Lung (tissue), 11 donors: ENCODE measurements at regions not wholly inside any gene's neighbourhood (a gene's known extent, or its start where the extent isn't known, plus 50 kb on each side); places are given as distances from the start of the nearest gene placed in this dataset.
"Not testable (repeated sequence)": the region's sequence is repeated elsewhere in the genome, so short reads cannot be mapped to it uniquely, and the experiment has no call there.

Experiments used
- ATAC-seq: fragments of 200-7000 bp; cut with Tn5 transposase; one replicate; pipeline ENCODE4 v1.9.1; 2020; ENCODE audit warnings: moderate number of reproducible peaks; ENCODE audit not compliant: insufficient read depth, low FRiP score
- DNase-seq, 3 donors: peaks; one replicate each; pipeline ENCODE4 v3.0.0-alpha.2; 2013 to 2017
- H3K27ac ChIP-seq, 2 donors: one replicate each; pipeline ENCODE4 v1.5.1; 2013; ENCODE audit warnings: mild to moderate bottlenecking in 2 of 2, moderate library complexity in 2 of 2, control low read depth in 1 of 2, inconsistent platforms in 1 of 2, low read depth in 1 of 2, low read length in 1 of 2
- H3K27me3 ChIP-seq, 3 donors: one replicate each; pipeline ENCODE4 v1.5.1; 2013; ENCODE audit warnings: low read length in 2 of 3; ENCODE audit not compliant: control insufficient read depth in 3 of 3, insufficient read depth in 3 of 3
- H3K36me3 ChIP-seq, 4 donors: one replicate each; pipeline ENCODE4 v1.5.1; 2013; ENCODE audit warnings: low read length in 4 of 4, mild to moderate bottlenecking in 1 of 4, moderate library complexity in 1 of 4; ENCODE audit not compliant: control insufficient read depth in 4 of 4, insufficient read depth in 4 of 4
- H3K4me1 ChIP-seq, 5 donors: one replicate each; pipeline ENCODE4 v1.5.1; 2013; ENCODE audit warnings: low read length in 5 of 5, mild to moderate bottlenecking in 2 of 5, moderate library complexity in 1 of 5; ENCODE audit not compliant: control insufficient read depth in 5 of 5, insufficient read depth in 5 of 5
- H3K4me3 ChIP-seq: one replicate; pipeline ENCODE4 v1.5.1; 2013; ENCODE audit warnings: mild to moderate bottlenecking, control low read depth, moderate library complexity
- H3K9ac ChIP-seq, 2 donors: one replicate each; pipeline ENCODE4 v1.5.1; 2013; ENCODE audit warnings: low read length in 2 of 2, control low read depth in 1 of 2; ENCODE audit not compliant: insufficient read depth in 1 of 2
- H3K9me3 ChIP-seq, 4 donors: one replicate each; pipeline ENCODE4 v1.5.1; 2013; ENCODE audit warnings: low read length in 3 of 4, mild to moderate bottlenecking in 1 of 4, moderate library complexity in 1 of 4; ENCODE audit not compliant: control insufficient read depth in 4 of 4, insufficient read depth in 3 of 4
- WGBS, 2 donors: extraction: QIAGEN DNeasy Blood & Tissue Kit; methylation state at CpG; one replicate each; pipeline ENCODE4 v1.1.7; 2013; 5-methylcytosine and 5-hydroxymethylcytosine counted together
- TF ChIP-seq, protein P1 (sequence below): IDR thresholded peaks from 2 replicates; pipeline ENCODE4 v1.5.1; 2012; ENCODE audit warnings: mild to moderate bottlenecking; ENCODE audit errors: control extremely low read depth, extremely low read depth
- donor health status: control.
- donor health status: control.
- donor health status: Bipolar disorder and iron deficiency.
- donor health status: healthy.
- donor health status: DM: yes; HTN: yes; CAD: no.

DNA sequence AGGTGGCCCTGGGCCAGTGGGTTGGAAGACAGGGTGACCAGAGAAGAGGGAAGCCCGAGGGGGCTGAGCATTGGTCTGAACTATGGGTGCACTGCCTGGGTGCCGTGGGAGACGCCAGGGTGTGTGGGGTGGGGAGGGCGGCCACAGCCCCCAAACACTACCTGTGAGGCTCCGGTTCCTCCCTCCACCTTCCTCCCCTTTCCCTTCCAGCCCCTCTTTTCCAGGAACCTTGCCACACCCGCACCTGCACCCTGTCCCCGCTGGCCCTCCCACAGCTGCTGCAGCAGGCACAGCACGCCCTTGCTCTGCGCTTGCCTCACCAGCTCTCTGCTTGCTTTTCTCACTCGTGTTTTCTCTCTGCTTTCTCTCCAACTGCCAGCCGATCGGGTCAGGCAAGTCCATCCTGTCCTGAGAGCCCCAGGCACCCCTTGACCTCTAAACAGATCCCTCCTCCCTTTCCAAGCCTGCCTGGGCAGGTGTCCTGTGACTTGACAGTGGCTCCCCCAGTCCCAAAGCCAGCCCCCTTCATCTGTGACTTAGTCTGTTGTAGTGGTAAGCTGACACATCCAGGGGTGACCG, 193.7 kb downstream of the MSX2 start:
- TF ChIP-seq, protein P1, sequence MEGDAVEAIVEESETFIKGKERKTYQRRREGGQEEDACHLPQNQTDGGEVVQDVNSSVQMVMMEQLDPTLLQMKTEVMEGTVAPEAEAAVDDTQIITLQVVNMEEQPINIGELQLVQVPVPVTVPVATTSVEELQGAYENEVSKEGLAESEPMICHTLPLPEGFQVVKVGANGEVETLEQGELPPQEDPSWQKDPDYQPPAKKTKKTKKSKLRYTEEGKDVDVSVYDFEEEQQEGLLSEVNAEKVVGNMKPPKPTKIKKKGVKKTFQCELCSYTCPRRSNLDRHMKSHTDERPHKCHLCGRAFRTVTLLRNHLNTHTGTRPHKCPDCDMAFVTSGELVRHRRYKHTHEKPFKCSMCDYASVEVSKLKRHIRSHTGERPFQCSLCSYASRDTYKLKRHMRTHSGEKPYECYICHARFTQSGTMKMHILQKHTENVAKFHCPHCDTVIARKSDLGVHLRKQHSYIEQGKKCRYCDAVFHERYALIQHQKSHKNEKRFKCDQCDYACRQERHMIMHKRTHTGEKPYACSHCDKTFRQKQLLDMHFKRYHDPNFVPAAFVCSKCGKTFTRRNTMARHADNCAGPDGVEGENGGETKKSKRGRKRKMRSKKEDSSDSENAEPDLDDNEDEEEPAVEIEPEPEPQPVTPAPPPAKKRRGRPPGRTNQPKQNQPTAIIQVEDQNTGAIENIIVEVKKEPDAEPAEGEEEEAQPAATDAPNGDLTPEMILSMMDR = no peak
- H3K27ac ChIP-seq = no peak overlapping the region
- no peaks in the 10 kb centered on the region for H3K4me1 ChIP-seq
- H3K27me3 ChIP-seq = peaks cover 0 to 5% (median 0%) of the 10 kb centered on the region in 3 donors
- 79 to 90% methylated on average over 12 to 13 of the region's 13 CpGs for whole genome bisulfite sequencing, 2 donors
- no peaks in the 10 kb centered on the region for H3K9me3 ChIP-seq
- H3K36me3 ChIP-seq = no peaks in the 10 kb centered on the region
- no peak overlapping the region for H3K4me3 ChIP-seq
- ATAC-seq = no peak
- H3K9ac ChIP-seq = no peak overlapping the region
- no peak for DNase-seq

DNA sequence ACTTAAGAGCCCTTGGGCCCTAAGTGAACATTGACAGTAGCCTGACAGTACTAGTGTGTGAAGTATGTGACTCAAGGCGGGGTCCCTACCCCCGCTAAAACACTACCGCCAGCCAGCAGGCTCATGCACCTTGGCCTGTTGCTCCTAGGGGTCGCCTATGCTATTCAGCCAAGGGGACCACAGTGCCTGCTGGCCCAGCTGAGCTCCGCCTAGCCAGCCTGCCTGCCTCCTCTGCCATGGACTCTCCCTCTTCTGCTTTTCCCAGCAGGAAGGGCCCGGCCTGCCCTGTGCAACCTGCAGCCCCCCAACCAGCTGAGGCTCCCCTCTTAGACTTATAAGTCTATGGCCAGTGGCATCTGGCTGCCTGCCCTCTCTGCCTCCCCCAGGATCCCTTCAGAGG, 193.1 kb downstream of the MSX2 start:
- not testable (repeated sequence) for H3K4me1 ChIP-seq, H3K36me3 ChIP-seq, H3K27ac ChIP-seq, H3K4me3 ChIP-seq, ATAC-seq, H3K9me3 ChIP-seq, H3K27me3 ChIP-seq, H3K9ac ChIP-seq, DNase-seq
- WGBS, 2 donors = 95% methylated on average over 6 of the region's 6 CpGs

DNA sequence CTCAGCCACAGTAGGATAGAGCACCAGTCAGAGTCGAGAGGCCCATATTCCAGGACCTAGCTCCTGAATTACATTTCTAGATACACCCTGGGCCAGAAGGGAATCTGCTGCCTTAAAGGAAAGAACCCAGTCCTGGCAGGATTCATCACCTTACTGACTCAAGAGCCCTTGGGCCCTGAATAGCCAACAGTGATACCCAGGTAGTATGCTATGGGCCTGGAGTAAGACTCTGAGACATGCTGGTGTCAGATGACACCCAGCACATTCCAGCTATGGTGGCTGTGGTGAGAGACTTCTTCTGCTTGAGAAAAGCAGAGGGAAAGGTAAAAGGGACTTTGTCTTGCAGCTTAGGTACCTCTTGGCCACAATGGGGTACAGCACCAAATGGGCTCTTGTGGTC, 192.5 kb downstream of the MSX2 start:
- not testable (repeated sequence) for ATAC-seq, H3K9ac ChIP-seq, H3K9me3 ChIP-seq, H3K36me3 ChIP-seq, DNase-seq, H3K4me3 ChIP-seq, H3K27me3 ChIP-seq, H3K27ac ChIP-seq, H3K4me1 ChIP-seq
- 100% methylated on average over 1 of the region's 1 CpG for WGBS, 2 donors

DNA sequence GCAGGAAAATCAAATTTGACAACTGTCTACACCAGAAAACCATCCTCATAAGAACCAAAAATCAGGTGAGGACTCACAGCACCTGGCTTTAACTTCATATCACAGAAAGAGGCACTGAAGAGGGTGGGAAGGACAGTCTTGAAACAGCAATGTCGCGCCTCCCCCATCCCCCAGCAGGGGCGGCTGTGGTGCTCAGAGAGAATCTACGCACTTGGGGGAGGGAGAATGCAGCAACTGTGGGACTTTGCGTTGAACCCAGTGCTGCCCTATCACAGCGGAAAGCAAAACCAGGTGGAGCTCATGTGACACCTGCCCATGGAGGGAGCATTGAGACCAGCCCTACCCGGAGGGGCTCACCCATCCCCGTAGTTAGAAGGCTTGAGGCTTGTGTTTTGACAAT, 191.8 kb downstream of the MSX2 start:
- H3K9me3 ChIP-seq = no peaks in the 10 kb centered on the region
- TF ChIP-seq, protein P1 = no peak
- no peak for DNase-seq
- no peak overlapping the region for H3K9ac ChIP-seq
- no peaks in the 10 kb centered on the region for H3K4me1 ChIP-seq
- no peaks in the 10 kb centered on the region for H3K36me3 ChIP-seq
- peaks cover 0 to 6% (median 0%) of the 10 kb centered on the region in 3 donors for H3K27me3 ChIP-seq
- 79 to 87% methylated on average over 8 of the region's 8 CpGs for WGBS, 2 donors
- ATAC-seq = no peak
- H3K27ac ChIP-seq = no peak overlapping the region
- H3K4me3 ChIP-seq = no peak overlapping the region
